Astrocyte (in vitro differentiated cells and primary cell): ENCODE measurements at regions not wholly inside any gene's neighbourhood (a gene's known extent, or its start where the extent isn't known, plus 50 kb on each side); places are given as distances from the start of the nearest gene placed in this dataset.

ENCODE experiments used
- DNase-seq: peaks from one replicate; pipeline ENCODE4 v3.0.0-alpha.2; 2010; ENCODE audit warnings: low read depth
- FAIRE-seq: peaks from 2 replicates; lab custom pipeline; 2011; peaks lifted over from hg19 to GRCh38; lab: Jason Lieb, UNC
- H2AFZ ChIP-seq: 2 replicates; pipeline ENCODE4 v1.6.0; 2012; ENCODE audit warnings: low read depth, low read length, inconsistent platforms
- H3K27ac ChIP-seq: 2 replicates; pipeline ENCODE4 v1.5.1; 2011; ENCODE audit warnings: low read depth, low read length, inconsistent platforms
- H3K27me3 ChIP-seq: 2 replicates; pipeline ENCODE4 v1.6.0; 2011; ENCODE audit warnings: low read length, inconsistent platforms; ENCODE audit not compliant: insufficient read depth
- H3K36me3 ChIP-seq: 2 replicates; pipeline ENCODE4 v1.5.1; 2011; ENCODE audit warnings: low read length, inconsistent platforms; ENCODE audit not compliant: insufficient read depth
- H3K4me1 ChIP-seq: 2 replicates; pipeline ENCODE4 v1.5.1; 2011; ENCODE audit warnings: low read length, inconsistent platforms; ENCODE audit not compliant: insufficient read depth
- H3K4me2 ChIP-seq: 2 replicates; pipeline ENCODE4 v1.6.0; 2012; ENCODE audit warnings: low read length, inconsistent platforms
- H3K4me3 ChIP-seq: 2 replicates; pipeline ENCODE4 v1.5.1; 2011; ENCODE audit warnings: low read depth, mild to moderate bottlenecking, low read length, inconsistent platforms; ENCODE audit not compliant: insufficient read depth
- H3K79me2 ChIP-seq: 2 replicates; pipeline ENCODE4 v1.6.0; 2012; ENCODE audit warnings: mild to moderate bottlenecking, low read length, inconsistent platforms; ENCODE audit not compliant: insufficient read depth
- H3K9ac ChIP-seq: 2 replicates; pipeline ENCODE4 v1.6.0; 2012; ENCODE audit warnings: mild to moderate bottlenecking, low read length, inconsistent platforms
- H3K9me3 ChIP-seq: 2 replicates; pipeline ENCODE4 v1.5.1; 2012; ENCODE audit warnings: low read depth, mild to moderate bottlenecking, low read length, inconsistent platforms; ENCODE audit not compliant: insufficient read depth
- H4K20me1 ChIP-seq: 2 replicates; pipeline ENCODE4 v1.6.0; 2012; ENCODE audit warnings: low read length, inconsistent platforms; ENCODE audit not compliant: insufficient read depth
- H3K27ac Mint-ChIP-seq: one replicate; pipeline ENCODE4 v1.8.0; 2021; ENCODE audit warnings: mild to moderate bottlenecking, mixed read lengths; ENCODE audit not compliant: unreplicated experiment
- H3K27me3 Mint-ChIP-seq: one replicate; pipeline ENCODE4 v1.8.0; 2021; ENCODE audit warnings: low read depth, mixed read lengths; ENCODE audit not compliant: unreplicated experiment
- H3K36me3 Mint-ChIP-seq: one replicate; pipeline ENCODE4 v1.8.0; 2021; ENCODE audit warnings: low read depth, mixed read lengths; ENCODE audit not compliant: unreplicated experiment
- H3K4me1 Mint-ChIP-seq: one replicate; pipeline ENCODE4 v1.8.0; 2021; ENCODE audit warnings: low read depth, mixed read lengths; ENCODE audit not compliant: unreplicated experiment
- H3K4me3 Mint-ChIP-seq: one replicate; pipeline ENCODE4 v1.8.0; 2021; ENCODE audit warnings: mild to moderate bottlenecking, moderate library complexity, mixed read lengths; ENCODE audit not compliant: unreplicated experiment
- H3K9me3 Mint-ChIP-seq: one replicate; pipeline ENCODE4 v1.8.0; 2021; ENCODE audit warnings: mild to moderate bottlenecking, mixed read lengths; ENCODE audit not compliant: unreplicated experiment
- CTCF ChIP-seq: IDR thresholded peaks from 2 replicates; pipeline ENCODE4 v1.5.1; 2011; ENCODE audit warnings: low read depth, mild to moderate bottlenecking, inconsistent platforms, low read length, moderate library complexity; ENCODE audit not compliant: insufficient read depth
- EZH2 ChIP-seq: IDR thresholded peaks from 2 replicates; pipeline ENCODE4 v1.6.1; 2012; ENCODE audit warnings: mild to moderate bottlenecking, low read length, inconsistent platforms; ENCODE audit not compliant: insufficient read depth

GRCh38 chrX:95675794-95676193 lies 1008.8 kb upstream of the DIAPH2 start:
- no peaks in the 10 kb centered on the region for H3K27me3 ChIP-seq
- no peak overlapping the region for H3K4me2 ChIP-seq
- Mint-ChIP-seq H3K36me3 (no peaks in the 10 kb centered on the region), H3K4me3 (no peak overlapping the region), H3K4me1 (no peaks in the 10 kb centered on the region), H3K27me3 (no peaks in the 10 kb centered on the region), H3K27ac (no peak overlapping the region), H3K9me3 (no peaks in the 10 kb centered on the region)
- no peak overlapping the region for H3K4me3 ChIP-seq
- no peak overlapping the region for H3K9ac ChIP-seq
- no peaks in the 10 kb centered on the region for H3K9me3 ChIP-seq
- no peaks in the 10 kb centered on the region for H3K79me2 ChIP-seq
- H4K20me1 ChIP-seq: no peaks in the 10 kb centered on the region
- no peaks in the 10 kb centered on the region for H3K36me3 ChIP-seq
- no peaks in the 10 kb centered on the region for H3K4me1 ChIP-seq
- H2AFZ ChIP-seq: no peak overlapping the region
- DNase-seq (no peak), FAIRE-seq (no peak)
- no peak overlapping the region for H3K27ac ChIP-seq
- TF ChIP-seq EZH2 (no peak), CTCF (no peak)

- Histone ChIP-seq H3K27ac (no peak overlapping the region), H3K4me2 (no peak overlapping the region), H3K4me1 (no peaks in the 10 kb centered on the region), H4K20me1 (no peaks in the 10 kb centered on the region), H3K9me3 (no peaks in the 10 kb centered on the region), H3K9ac (no peak overlapping the region), H3K4me3 (no peak overlapping the region), H3K79me2 (no peaks in the 10 kb centered on the region), H3K27me3 (no peaks in the 10 kb centered on the region), H3K36me3 (no peaks in the 10 kb centered on the region), H2AFZ (no peak overlapping the region)
- no peak for TF ChIP-seq EZH2
- no peak for TF ChIP-seq CTCF
- Mint-ChIP-seq H3K4me3 (no peak overlapping the region), H3K4me1 (no peaks in the 10 kb centered on the region), H3K9me3 (no peaks in the 10 kb centered on the region), H3K27me3 (no peaks in the 10 kb centered on the region), H3K27ac (no peak overlapping the region), H3K36me3 (no peaks in the 10 kb centered on the region)
- DNase-seq (no peak), FAIRE-seq (no peak)
These were observed 1006.0 kb upstream of the DIAPH2 start for GRCh38 chrX:95678679-95679078.

GRCh38 chrX:95693365-95693764 lies 991.3 kb upstream of the DIAPH2 start:
- Histone ChIP-seq H3K4me3 (no peak overlapping the region), H3K9ac (no peak overlapping the region), H2AFZ (no peak overlapping the region), H3K79me2 (no peaks in the 10 kb centered on the region), H3K4me2 (no peak overlapping the region), H3K4me1 (no peaks in the 10 kb centered on the region), H3K36me3 (no peaks in the 10 kb centered on the region), H3K27me3 (no peaks in the 10 kb centered on the region), H4K20me1 (no peaks in the 10 kb centered on the region), H3K27ac (no peak overlapping the region), H3K9me3 (no peaks in the 10 kb centered on the region)
- TF ChIP-seq EZH2 (no peak), CTCF (no peak)
- no peak overlapping the region for H3K27ac Mint-ChIP-seq
- no peaks in the 10 kb centered on the region for H3K9me3 Mint-ChIP-seq
- peaks cover 5% of the 10 kb centered on the region for H3K4me1 Mint-ChIP-seq
- DNase-seq (no peak), FAIRE-seq (no peak)
- no peaks in the 10 kb centered on the region for H3K36me3 Mint-ChIP-seq
- H3K4me3 Mint-ChIP-seq: no peak overlapping the region
- H3K27me3 Mint-ChIP-seq: no peaks in the 10 kb centered on the region
